SK-N-SH (cell line): ENCODE measurements at regions not wholly inside any gene's neighbourhood (a gene's known extent, or its start where the extent isn't known, plus 50 kb on each side); places are given as distances from the start of the nearest gene placed in this dataset.
A peak's percentile ranks its signal among the peaks of the same experiment; 100 is the strongest.

Experiments
- CTCF ChIA-PET: fragments of 300-600, 350-600 bp; formaldehyde crosslinking; extraction: SDS; loops from one replicate; lab custom pipeline; 2021; lab: Yijun Ruan, JAX
- POLR2A ChIA-PET: fragments of 350-600 bp; sonication (Branson Sonifier 250); formaldehyde crosslinking; extraction: SDS; loops from one replicate; lab custom pipeline; 2020; ENCODE audit warnings: antibody characterized with exemption, inconsistent platforms; lab: Yijun Ruan, JAX
- DNase-seq: peaks from one replicate; pipeline ENCODE4 v3.0.0; 2012
- H2AFZ ChIP-seq: fragments of 200-600 bp; sonication (generic); 2 replicates; pipeline ENCODE4 v1.8.1; 2016; ENCODE audit warnings: antibody characterized with exemption, mild to moderate bottlenecking, low read depth
- H3F3A ChIP-seq: fragments of 200-600 bp; sonication (generic); replicated peaks from 2 replicates; pipeline ENCODE3; 2016; ENCODE audit warnings: antibody characterized with exemption, mild to moderate bottlenecking; ENCODE audit not compliant: insufficient read depth
- H3K27ac ChIP-seq, 2 experiments: fragments of 200-500 bp in 1 of 2; fragments of 200-600 bp in 1 of 2; sonication (Bioruptor generic) in 1 of 2; sonication (generic), shearing (Covaris generic) in 1 of 2; 2 replicates each; pipeline versions ENCODE4 v1.5.1 to v1.6.1; 2014 to 2016; ENCODE audit warnings: low read depth in 2 of 2, inconsistent platforms in 1 of 2, low read length in 1 of 2, mild to moderate bottlenecking in 1 of 2, mixed read lengths in 1 of 2
- H3K27me3 ChIP-seq: fragments of 200-600 bp; sonication (generic), shearing (Covaris generic); 2 replicates; pipeline ENCODE4 v1.6.1; 2016; ENCODE audit warnings: mixed run types; ENCODE audit not compliant: insufficient read depth
- H3K36me3 ChIP-seq, 2 experiments: fragments of 200-500 bp in 1 of 2; fragments of 200-600 bp in 1 of 2; sonication (Bioruptor generic) in 1 of 2; sonication (generic) in 1 of 2; replicated peaks in 1 of 2; 2 replicates each; pipeline versions ENCODE3 to v1.5.1; 2014 to 2016; ENCODE audit warnings: low read length in 1 of 2, mild to moderate bottlenecking in 1 of 2; ENCODE audit not compliant: insufficient read depth in 2 of 2, control insufficient read depth in 1 of 2
- H3K4me1 ChIP-seq, 2 experiments: fragments of 200-500 bp in 1 of 2; fragments of 200-600 bp in 1 of 2; sonication (Bioruptor generic) in 1 of 2; sonication (generic), shearing (Covaris generic) in 1 of 2; 2 replicates each; pipeline versions ENCODE4 v1.5.1 to v1.6.1; 2014 to 2016; ENCODE audit warnings: low read depth in 1 of 2, low read length in 1 of 2, mixed run types in 1 of 2; ENCODE audit not compliant: insufficient read depth in 2 of 2, control insufficient read depth in 1 of 2
- H3K4me2 ChIP-seq: fragments of 200-600 bp; sonication (generic), shearing (Covaris generic); 2 replicates; pipeline ENCODE4 v1.6.1; 2017; ENCODE audit warnings: mixed run types
- H3K4me3 ChIP-seq, 2 experiments: fragments of 200-500 bp in 1 of 2; fragments of 200-600 bp in 1 of 2; sonication (Bioruptor generic) in 1 of 2; sonication (generic), shearing (Covaris generic) in 1 of 2; 2 replicates each; pipeline versions ENCODE4 v1.5.1 to v1.8.1; 2014 to 2016; ENCODE audit warnings: low read depth in 2 of 2, inconsistent platforms in 1 of 2, low read length in 1 of 2, mild to moderate bottlenecking in 1 of 2, mixed read lengths in 1 of 2, moderate library complexity in 1 of 2
- H3K79me2 ChIP-seq: fragments of 200-600 bp; sonication (generic); 2 replicates; pipeline ENCODE4 v1.8.1; 2017; ENCODE audit warnings: mild to moderate bottlenecking; ENCODE audit not compliant: insufficient read depth
- H3K9ac ChIP-seq: fragments of 200-600 bp; sonication (generic); 2 replicates; pipeline ENCODE4 v1.6.1; 2017; ENCODE audit warnings: mixed run types
- H3K9me2 ChIP-seq: fragments of 200-600 bp; sonication (generic); 2 replicates; pipeline ENCODE4 v1.6.1; 2017; ENCODE audit warnings: mixed run types
- H3K9me3 ChIP-seq: fragments of 200-600 bp; sonication (generic); 2 replicates; pipeline ENCODE4 v1.6.1; 2017; ENCODE audit warnings: mixed run types, mild to moderate bottlenecking, moderate library complexity
- H4K20me1 ChIP-seq: fragments of 200-600 bp; sonication (generic); 2 replicates; pipeline ENCODE4 v1.6.1; 2017; ENCODE audit warnings: mild to moderate bottlenecking, mixed run types; ENCODE audit not compliant: insufficient read depth
- CHD2 ChIP-seq: fragments of 150-350 bp; IDR thresholded peaks from 2 replicates; pipeline ENCODE4 v1.6.1; 2018; ENCODE audit warnings: low read length; ENCODE audit not compliant: partially characterized antibody
- CTCF ChIP-seq: fragments of 200-600 bp; sonication (generic); IDR thresholded peaks from 2 replicates; pipeline ENCODE4 v1.6.1; 2017; ENCODE audit warnings: antibody characterized with exemption, mild to moderate bottlenecking, moderate library complexity
- EP300 ChIP-seq, 2 experiments: IDR thresholded peaks; 2 replicates each; pipeline versions ENCODE4 v1.4.0 to v1.6.1; 2012; ENCODE audit warnings: borderline replicate concordance in 1 of 2, low read depth in 1 of 2, low read length in 1 of 2
- FOXM1 ChIP-seq: IDR thresholded peaks from 2 replicates; pipeline ENCODE4 v1.4.0; 2012; ENCODE audit warnings: low read depth, mild to moderate bottlenecking
- GABPA ChIP-seq: IDR thresholded peaks from 2 replicates; pipeline ENCODE4 v1.4.0; 2012; ENCODE audit warnings: low read depth, mild to moderate bottlenecking
- GATA2 ChIP-seq: sonication (generic); formaldehyde crosslinking; IDR thresholded peaks from 2 replicates; pipeline ENCODE4 v1.5.0; 2020; ENCODE audit warnings: mild to moderate bottlenecking, missing genetic modification reagents
- JUND ChIP-seq: IDR thresholded peaks from 2 replicates; pipeline ENCODE4 v1.4.0; 2012
- MEF2A ChIP-seq: IDR thresholded peaks from 2 replicates; pipeline ENCODE4 v1.4.0; 2012; ENCODE audit warnings: low read depth, borderline replicate concordance
- NFIC ChIP-seq: IDR thresholded peaks from 2 replicates; pipeline ENCODE4 v1.4.0; 2012; ENCODE audit warnings: borderline replicate concordance
- POLR2AphosphoS5 ChIP-seq: IDR thresholded peaks from 2 replicates; pipeline ENCODE4 v1.6.1; 2012; ENCODE audit warnings: low read depth, low read length
- RAD21 ChIP-seq: IDR thresholded peaks from 2 replicates; pipeline ENCODE4 v1.6.1; 2012; ENCODE audit warnings: mild to moderate bottlenecking, low read length
- RCOR1 ChIP-seq: fragments of 150-350 bp; IDR thresholded peaks from 2 replicates; pipeline ENCODE4 v1.6.1; 2017; ENCODE audit warnings: antibody characterized with exemption, low read length
- RFX5 ChIP-seq: IDR thresholded peaks from 2 replicates; pipeline ENCODE4 v1.6.1; 2012; ENCODE audit warnings: mild to moderate bottlenecking, improper control_type of control experiment, low read length
- RXRA ChIP-seq: IDR thresholded peaks from 2 replicates; pipeline ENCODE4 v1.4.0; 2012; ENCODE audit warnings: low read depth, mild to moderate bottlenecking, borderline replicate concordance
- SMC3 ChIP-seq: IDR thresholded peaks from 2 replicates; pipeline ENCODE4 v1.6.1; 2012; ENCODE audit warnings: low read depth, low read length, improper control_type of control experiment
- TCF12 ChIP-seq: IDR thresholded peaks from 2 replicates; pipeline ENCODE4 v1.4.0; 2012
- TEAD4 ChIP-seq: IDR thresholded peaks from 2 replicates; pipeline ENCODE4 v1.4.0; 2012; ENCODE audit warnings: mild to moderate bottlenecking, borderline replicate concordance; ENCODE audit not compliant: insufficient read depth
- USF1 ChIP-seq: IDR thresholded peaks from 2 replicates; pipeline ENCODE4 v1.4.0; 2012; ENCODE audit warnings: low read depth, borderline replicate concordance
- YY1 ChIP-seq: IDR thresholded peaks from 2 replicates; pipeline ENCODE4 v1.4.0; 2012; ENCODE audit warnings: low read depth, mild to moderate bottlenecking
- WGBS: methylation state at CpG from one replicate; pipeline ENCODE4 v1.1.6; 2017; ENCODE audit warnings: low lambda C conversion rate; 5-methylcytosine and 5-hydroxymethylcytosine counted together
- TF ChIP-seq, protein P1 (sequence below): IDR thresholded peaks from 2 replicates; pipeline ENCODE4 v1.4.0; 2012; ENCODE audit warnings: low read depth
- TF ChIP-seq, protein P2 (sequence below): fragments of 150-350 bp; IDR thresholded peaks from 2 replicates; pipeline ENCODE4 v1.6.1; 2017; ENCODE audit warnings: antibody characterized with exemption, low read length, low read depth, borderline replicate concordance

DNA sequence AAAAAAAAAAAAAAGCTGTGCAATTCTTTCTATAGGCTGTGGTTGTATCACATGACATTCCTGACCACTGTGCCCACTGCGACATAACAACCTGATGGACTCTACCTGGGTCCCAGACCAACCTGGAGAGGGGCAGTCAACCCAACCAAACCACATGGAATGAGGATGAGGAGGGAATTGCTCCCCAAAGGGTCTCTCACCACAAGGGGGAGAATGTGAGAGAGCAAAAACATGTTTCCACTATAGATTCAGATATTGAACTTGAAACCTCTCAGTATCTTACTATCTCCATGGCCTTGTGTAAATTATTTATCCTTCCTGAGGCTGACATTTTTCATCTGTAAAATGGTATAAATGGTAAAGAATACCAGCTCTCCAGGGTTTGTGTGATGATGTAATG lies 66.9 kb upstream of the SV2C start:
- Histone ChIP-seq H3K9me3 (no peaks in the 10 kb centered on the region), H3K9me2 (no peaks in the 10 kb centered on the region), H3K36me3 (no peaks in the 10 kb centered on the region), H3K4me1 (peaks cover 0 to 4% of the 10 kb centered on the region in 2 experiments; a peak in 2 of 4 replicates), H3K27ac (no peak overlapping the region), H3K4me3 (no peak overlapping the region), H3K27me3 (no peaks in the 10 kb centered on the region), H4K20me1 (no peaks in the 10 kb centered on the region), H3K4me2 (no peak overlapping the region), H3K9ac (no peak overlapping the region), H3F3A (no peaks in the 10 kb centered on the region), H3K79me2 (no peaks in the 10 kb centered on the region), H2AFZ (no peak overlapping the region)
- no peak for DNase-seq
- POLR2A ChIA-PET = no interaction called here
- CTCF ChIA-PET = interaction anchor here (1.2 to 1.4 kb wide), 3 partner anchors 9 to 131 kb away, joined by 3 read pairs; no protein-coding TSS in a partner anchor
- WGBS = 50% methylated on average over 1 of the region's 1 CpG
- TF ChIP-seq, protein P1, sequence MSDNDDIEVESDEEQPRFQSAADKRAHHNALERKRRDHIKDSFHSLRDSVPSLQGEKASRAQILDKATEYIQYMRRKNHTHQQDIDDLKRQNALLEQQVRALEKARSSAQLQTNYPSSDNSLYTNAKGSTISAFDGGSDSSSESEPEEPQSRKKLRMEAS = no peak
- TF ChIP-seq CTCF = peak; percentile 8; the same call in 1 of the 2 replicates
- 0 out of 2 replicates have a peak, but pooled peaks have one; percentile 9 for TF ChIP-seq RAD21

- Histone ChIP-seq H4K20me1 (no peaks in the 10 kb centered on the region), H3K9me2 (no peaks in the 10 kb centered on the region), H3F3A (no peaks in the 10 kb centered on the region), H3K4me1 (no peaks in the 10 kb centered on the region), H3K79me2 (no peaks in the 10 kb centered on the region), H3K4me2 (no peak overlapping the region), H3K4me3 (no peak overlapping the region), H3K27me3 (no peaks in the 10 kb centered on the region), H3K27ac (no peak overlapping the region), H2AFZ (no peak overlapping the region), H3K36me3 (no peaks in the 10 kb centered on the region), H3K9me3 (no peaks in the 10 kb centered on the region), H3K9ac (no peak overlapping the region)
- ChIA-PET POLR2A (no interaction called here), CTCF (interaction anchor here (1.3 kb wide), 1 partner anchor 10 kb away, joined by 3 read pairs; no protein-coding TSS in a partner anchor)
- DNase-seq = no peak
- TF ChIP-seq YY1 (no peak), RFX5 (no peak), USF1 (no peak), GABPA (no peak), RXRA (no peak), POLR2AphosphoS5 (no peak), MEF2A (no peak), NFIC (no peak), FOXM1 (no peak), CHD2 (no peak), TCF12 (no peak), SMC3 (no peak), RCOR1 (no peak), JUND (no peak), EP300 (IDR thresholded peaks at IDR 0.05; ENCODE audit: borderline replicate concordance in 1 of 2, low read depth in 1 of 2, low read length in 1 of 2) (no peak), TEAD4 (no peak), GATA2 (CRISPR knock-in tag) (no peak)
- TF ChIP-seq, protein P2, sequence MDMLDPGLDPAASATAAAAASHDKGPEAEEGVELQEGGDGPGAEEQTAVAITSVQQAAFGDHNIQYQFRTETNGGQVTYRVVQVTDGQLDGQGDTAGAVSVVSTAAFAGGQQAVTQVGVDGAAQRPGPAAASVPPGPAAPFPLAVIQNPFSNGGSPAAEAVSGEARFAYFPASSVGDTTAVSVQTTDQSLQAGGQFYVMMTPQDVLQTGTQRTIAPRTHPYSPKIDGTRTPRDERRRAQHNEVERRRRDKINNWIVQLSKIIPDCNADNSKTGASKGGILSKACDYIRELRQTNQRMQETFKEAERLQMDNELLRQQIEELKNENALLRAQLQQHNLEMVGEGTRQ = no peak
Observed at GRCh38 chr5:76014005-76014404, 69.2 kb upstream of the SV2C start.
